ENCODE measurements at regions not wholly inside any gene's neighbourhood (a gene's known extent, or its start where the extent isn't known, plus 50 kb on each side); places are given as distances from the start of the nearest gene placed in this dataset.
"Not testable (repeated sequence)": the region's sequence is repeated elsewhere in the genome, so short reads cannot be mapped to it uniquely, and the experiment has no call there.

GRCh38 chr16:29246091-29246490 is 160.4 kb downstream of the NPIPB11 start:
- H4K91ac ChIP-seq (ENCODE audit: insufficient read depth, low read depth, low read length); H3K4ac ChIP-seq (ENCODE audit: low read depth, low read length); H3K27me3 ChIP-seq (ENCODE audit: control insufficient read depth, insufficient read depth, low read length); H3K79me1 ChIP-seq (ENCODE audit: low read depth in 1 of 2, low read length in 2 of 2); intact Hi-C loops (cut with micrococcal nuclease); H2BK20ac ChIP-seq (ENCODE audit: low read depth, low read length); H2BK5ac ChIP-seq (ENCODE audit: low read depth, low read length, poor library complexity, severe bottlenecking); H2AK9ac ChIP-seq (replicated peaks; ENCODE audit: low read depth, low read length, poor library complexity); POLR2A ChIA-PET (ENCODE audit: unreplicated experiment); H2AK5ac ChIP-seq (ENCODE audit: low read depth, low read length); H2BK15ac ChIP-seq (ENCODE audit: low read depth, low read length); H3K18ac ChIP-seq (ENCODE audit: low read depth, low read length); H2AFZ ChIP-seq (replicated peaks; ENCODE audit: low read length, poor library complexity); H3K4me1 ChIP-seq (ENCODE audit: control insufficient read depth, insufficient read depth, low read length); H3K14ac ChIP-seq (replicated peaks; ENCODE audit: low read depth, low read length); H3K9ac ChIP-seq (ENCODE audit: low read depth, low read length); H4K5ac ChIP-seq (ENCODE audit: low read depth, low read length); H3K27ac ChIP-seq (ENCODE audit: insufficient read depth, low read length); ATAC-seq (ENCODE audit: low read depth); H3K4me2 ChIP-seq (ENCODE audit: low read depth, low read length); H4K20me1 ChIP-seq (ENCODE audit: insufficient read depth, low read length); CTCF ChIA-PET; H4K8ac ChIP-seq (ENCODE audit: low read depth in 2 of 2, low read length in 2 of 2); DNase-seq; H3K23ac ChIP-seq (ENCODE audit: low read depth, low read length); H3K9me3 ChIP-seq (ENCODE audit: control insufficient read depth, insufficient read depth, low read length); dilution Hi-C loops (cut with HindIII; ENCODE audit: low sequenced_read_pairs, unreplicated experiment); H3K36me3 ChIP-seq (ENCODE audit: control insufficient read depth, insufficient read depth, low read length); H3K4me3 ChIP-seq (ENCODE audit: insufficient read depth, low read depth, low read length); BruUV-seq (replicated peaks); H3K9me1 ChIP-seq (ENCODE audit: insufficient read depth, low read length); H3K56ac ChIP-seq (ENCODE audit: extremely low read depth, insufficient read depth, low read length); in situ Hi-C loops (cut with MboI; ENCODE audit: low sequenced_read_pairs); H2BK120ac ChIP-seq (ENCODE audit: low read depth, low read length): not testable (repeated sequence)
- no CpG with 5 or more reads among the region's 5 CpGs for WGBS, 2 experiments (ENCODE audit: extremely low coverage in 2 of 2, insufficient read length in 1 of 2)

Data from IMR-90 (cell line).